ENCODE measurements at regions not wholly inside any gene's neighbourhood (a gene's known extent, or its start where the extent isn't known, plus 50 kb on each side); places are given as distances from the start of the nearest gene placed in this dataset.

- no peak for TF ChIP-seq CTCF (IDR thresholded peaks at IDR 0.05; ENCODE audit: control extremely low read depth, extremely low read depth, low read depth, missing control alignments)
- POLR2A ChIA-PET, result no interaction called here
- CTCF ChIA-PET, result no interaction called here
- no peak for DNase-seq (ENCODE audit: extremely low spot score)
Observed at GRCh38 chr4:33914386-33914785, 2329.9 kb downstream of the ARAP2 start.

GRCh38 chr4:33923469-33923868 lies 2320.8 kb downstream of the ARAP2 start:
- no peak for TF ChIP-seq CTCF (IDR thresholded peaks at IDR 0.05; ENCODE audit: control extremely low read depth, extremely low read depth, low read depth, missing control alignments)
- ChIA-PET POLR2A (no interaction called here), CTCF (interaction anchor here (1.3 kb wide), 1 partner anchor 13 kb away, joined by 3 read pairs; no protein-coding TSS in a partner anchor)
- DNase-seq (ENCODE audit: extremely low spot score), result no peak

GRCh38 chr4:33924239-33924638 lies 2320.1 kb downstream of the ARAP2 start:
- DNase-seq (ENCODE audit: extremely low spot score), result no peak
- CTCF ChIA-PET, result interaction anchor here (1.3 kb wide), 1 partner anchor 14 kb away, joined by 3 read pairs; no protein-coding TSS in a partner anchor
- no peak for TF ChIP-seq CTCF (IDR thresholded peaks at IDR 0.05; ENCODE audit: control extremely low read depth, extremely low read depth, low read depth, missing control alignments)
- POLR2A ChIA-PET, result no interaction called here

- POLR2A ChIA-PET, result no interaction called here
- DNase-seq (ENCODE audit: extremely low spot score), result no peak
Observed at GRCh38 chr4:33924811-33925210, 2319.5 kb downstream of the ARAP2 start.

GRCh38 chr4:33930497-33930896 lies 2313.8 kb downstream of the ARAP2 start:
- ChIA-PET POLR2A (no interaction called here), CTCF (no interaction called here)
- no peak for DNase-seq (ENCODE audit: extremely low spot score)
- TF ChIP-seq CTCF (IDR thresholded peaks at IDR 0.05; ENCODE audit: control extremely low read depth, extremely low read depth, low read depth, missing control alignments), result no peak

More at GRCh38 chr4:33924811-33925210, 2319.5 kb downstream of the ARAP2 start:
- no peak for TF ChIP-seq CTCF (IDR thresholded peaks at IDR 0.05; ENCODE audit: control extremely low read depth, extremely low read depth, low read depth, missing control alignments)
- CTCF ChIA-PET, result no interaction called here

GRCh38 chr4:33931026-33931425 lies 2313.3 kb downstream of the ARAP2 start:
- no peak for DNase-seq (ENCODE audit: extremely low spot score)
- TF ChIP-seq CTCF (IDR thresholded peaks at IDR 0.05; ENCODE audit: control extremely low read depth, extremely low read depth, low read depth, missing control alignments), result no peak
- ChIA-PET POLR2A (no interaction called here), CTCF (interaction anchor here (1.0 to 1.5 kb wide), 2 partner anchors 8 to 17 kb away, joined by 3 to 4 read pairs; no protein-coding TSS in a partner anchor)

- DNase-seq (ENCODE audit: extremely low spot score), result no peak
- POLR2A ChIA-PET, result no interaction called here
- CTCF ChIA-PET, result interaction anchor here (1.1 kb wide), 1 partner anchor 19 kb away, joined by 3 read pairs; no protein-coding TSS in a partner anchor
- TF ChIP-seq CTCF (IDR thresholded peaks at IDR 0.05; ENCODE audit: control extremely low read depth, extremely low read depth, low read depth, missing control alignments), result no peak
Observed at GRCh38 chr4:33940281-33940680, 2304.0 kb downstream of the ARAP2 start.
